ENCODE measurements at regions not wholly inside any gene's neighbourhood (a gene's known extent, or its start where the extent isn't known, plus 50 kb on each side); places are given as distances from the start of the nearest gene placed in this dataset.
"Not testable (repeated sequence)": the region's sequence is repeated elsewhere in the genome, so short reads cannot be mapped to it uniquely, and the experiment has no call there.

DNA sequence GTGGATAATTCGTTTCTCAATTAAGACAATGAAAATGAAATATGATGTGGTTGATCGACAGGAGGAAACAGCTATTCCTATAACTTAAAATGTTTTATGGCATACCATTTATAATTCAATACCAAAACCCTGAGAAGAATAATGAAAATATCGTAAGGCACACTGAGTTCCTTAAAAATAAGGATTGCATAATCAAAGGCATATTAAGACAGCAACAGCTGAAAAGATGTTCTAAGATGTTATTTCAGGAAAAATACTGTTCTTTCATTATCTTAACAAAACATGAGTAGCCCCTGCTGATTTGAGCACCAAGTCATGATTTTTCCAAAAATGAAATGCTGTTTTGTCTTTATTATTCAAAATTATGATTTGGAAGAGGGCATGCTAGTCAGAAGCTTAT is 189.4 kb upstream of the ALG10 start:
- TF ChIP-seq, protein P1, sequence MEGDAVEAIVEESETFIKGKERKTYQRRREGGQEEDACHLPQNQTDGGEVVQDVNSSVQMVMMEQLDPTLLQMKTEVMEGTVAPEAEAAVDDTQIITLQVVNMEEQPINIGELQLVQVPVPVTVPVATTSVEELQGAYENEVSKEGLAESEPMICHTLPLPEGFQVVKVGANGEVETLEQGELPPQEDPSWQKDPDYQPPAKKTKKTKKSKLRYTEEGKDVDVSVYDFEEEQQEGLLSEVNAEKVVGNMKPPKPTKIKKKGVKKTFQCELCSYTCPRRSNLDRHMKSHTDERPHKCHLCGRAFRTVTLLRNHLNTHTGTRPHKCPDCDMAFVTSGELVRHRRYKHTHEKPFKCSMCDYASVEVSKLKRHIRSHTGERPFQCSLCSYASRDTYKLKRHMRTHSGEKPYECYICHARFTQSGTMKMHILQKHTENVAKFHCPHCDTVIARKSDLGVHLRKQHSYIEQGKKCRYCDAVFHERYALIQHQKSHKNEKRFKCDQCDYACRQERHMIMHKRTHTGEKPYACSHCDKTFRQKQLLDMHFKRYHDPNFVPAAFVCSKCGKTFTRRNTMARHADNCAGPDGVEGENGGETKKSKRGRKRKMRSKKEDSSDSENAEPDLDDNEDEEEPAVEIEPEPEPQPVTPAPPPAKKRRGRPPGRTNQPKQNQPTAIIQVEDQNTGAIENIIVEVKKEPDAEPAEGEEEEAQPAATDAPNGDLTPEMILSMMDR (conservative IDR thresholded peaks at IDR 0.05; ENCODE audit: low read length): no peak
- H3K4me3 ChIP-seq (ENCODE audit: low read length): no peak overlapping the region
- no peak for DNase-seq (ENCODE audit: low read depth)

DNA sequence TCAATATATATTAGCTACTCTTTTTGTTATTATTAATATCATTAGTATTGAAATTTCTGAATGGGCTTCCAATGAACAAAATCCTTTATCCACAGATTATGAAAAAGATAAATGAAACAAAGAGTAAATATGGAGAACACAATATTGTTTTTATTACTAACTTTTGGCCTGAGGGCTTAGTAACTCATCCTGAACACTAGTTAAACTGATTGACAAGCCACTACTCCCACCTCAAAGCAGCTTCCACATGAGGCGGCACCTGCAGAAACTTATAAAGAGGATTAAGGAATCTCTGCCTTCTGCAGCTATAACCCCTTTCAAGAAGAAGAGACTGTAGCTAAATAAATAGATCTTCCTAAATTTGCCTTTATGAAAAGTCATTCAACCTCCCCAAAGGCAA is 187.6 kb upstream of the ALG10 start:
- TF ChIP-seq, protein P1 (conservative IDR thresholded peaks at IDR 0.05; ENCODE audit: low read length): no peak
- no peak for DNase-seq (ENCODE audit: low read depth)
- H3K4me3 ChIP-seq (ENCODE audit: low read length): no peak overlapping the region

DNA sequence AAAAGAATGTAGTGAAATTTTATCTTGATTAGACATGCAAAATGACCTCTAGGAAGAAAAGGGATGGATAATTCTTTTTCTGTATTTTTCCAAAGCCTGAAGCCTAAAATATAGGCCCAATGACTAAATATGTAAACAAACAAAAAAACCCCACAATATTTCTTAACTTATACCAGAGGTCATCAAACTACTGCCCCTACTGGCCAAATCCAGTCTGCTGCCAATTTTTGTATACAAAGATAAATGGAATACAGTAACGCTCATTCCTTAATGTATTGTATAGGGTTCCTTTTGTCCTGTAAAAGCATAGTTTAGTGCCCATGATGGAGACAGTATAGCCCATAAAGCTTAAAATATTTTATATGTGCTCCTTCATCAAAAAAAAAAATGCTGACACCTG is 145.7 kb upstream of the ALG10 start:
- no peak overlapping the region for H3K4me3 ChIP-seq (ENCODE audit: low read length)
- no peak for DNase-seq (ENCODE audit: low read depth)
- TF ChIP-seq, protein P1 (conservative IDR thresholded peaks at IDR 0.05; ENCODE audit: low read length): no peak

DNA sequence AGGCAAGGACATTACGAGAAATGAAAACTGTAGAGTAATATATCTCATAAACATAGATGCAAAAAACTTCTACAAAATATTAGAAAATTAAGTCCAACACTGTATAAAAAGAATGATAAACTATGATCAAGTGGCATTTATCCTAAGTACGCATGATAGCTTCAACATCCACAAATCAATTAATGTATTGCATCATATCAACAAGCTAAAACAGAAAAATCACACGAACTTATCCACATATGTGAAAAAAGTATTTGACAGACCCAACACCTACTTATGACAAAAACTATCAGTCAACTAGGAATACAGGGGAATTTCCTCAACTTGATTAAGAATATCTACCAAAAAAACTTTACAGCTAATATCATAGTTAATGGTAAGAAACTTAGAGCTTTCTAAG is 129.9 kb upstream of the ALG10 start:
- no peak overlapping the region for H3K4me3 ChIP-seq (ENCODE audit: low read length)
- TF ChIP-seq, protein P1 (conservative IDR thresholded peaks at IDR 0.05; ENCODE audit: low read length): no peak
- DNase-seq (ENCODE audit: low read depth): no peak

DNA sequence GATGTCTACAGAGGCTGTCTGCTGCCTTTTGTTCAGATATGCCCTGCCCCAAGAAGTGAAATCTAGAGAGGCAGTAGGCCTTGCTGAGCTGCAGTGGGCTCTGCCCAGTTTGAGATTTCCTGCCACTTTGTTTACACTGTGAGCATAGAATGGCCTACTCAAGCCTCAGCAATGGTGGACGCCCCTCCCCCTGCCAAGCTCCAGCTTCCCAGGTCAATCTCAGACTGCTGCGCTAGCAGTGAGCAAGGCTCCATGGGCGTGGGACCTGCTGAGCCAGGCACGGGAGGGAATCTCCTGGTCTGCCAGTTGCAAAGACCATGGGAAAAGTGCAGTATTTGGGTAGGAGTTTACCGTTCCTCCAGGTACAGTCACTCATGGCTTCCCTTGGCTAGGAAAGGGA is 101.8 kb upstream of the ALG10 start:
- not testable (repeated sequence) for H3K4me3 ChIP-seq (ENCODE audit: low read length); DNase-seq (ENCODE audit: low read depth)

DNA sequence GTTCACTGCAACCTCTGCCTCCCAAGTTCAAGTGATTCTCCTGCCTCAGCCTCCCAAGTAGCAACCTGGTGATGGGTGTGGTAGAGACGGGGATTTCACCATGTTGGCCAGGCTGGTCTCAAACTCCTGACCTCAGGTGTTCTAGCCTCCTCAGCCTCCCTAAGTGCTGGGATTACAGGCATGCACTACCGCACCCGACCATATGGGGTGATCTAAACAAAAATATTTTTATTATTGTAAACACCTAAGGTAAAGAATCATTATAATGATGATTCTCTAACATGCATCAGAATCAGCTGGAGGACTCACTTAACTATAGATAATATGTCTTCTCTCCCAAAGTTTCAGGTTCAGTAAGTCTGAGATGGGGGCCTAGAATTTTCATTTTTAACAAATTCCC is 96.2 kb upstream of the ALG10 start:
- TF ChIP-seq, protein P1 (conservative IDR thresholded peaks at IDR 0.05; ENCODE audit: low read length): no peak
- no peak for DNase-seq (ENCODE audit: low read depth)
- no peak overlapping the region for H3K4me3 ChIP-seq (ENCODE audit: low read length)

DNA sequence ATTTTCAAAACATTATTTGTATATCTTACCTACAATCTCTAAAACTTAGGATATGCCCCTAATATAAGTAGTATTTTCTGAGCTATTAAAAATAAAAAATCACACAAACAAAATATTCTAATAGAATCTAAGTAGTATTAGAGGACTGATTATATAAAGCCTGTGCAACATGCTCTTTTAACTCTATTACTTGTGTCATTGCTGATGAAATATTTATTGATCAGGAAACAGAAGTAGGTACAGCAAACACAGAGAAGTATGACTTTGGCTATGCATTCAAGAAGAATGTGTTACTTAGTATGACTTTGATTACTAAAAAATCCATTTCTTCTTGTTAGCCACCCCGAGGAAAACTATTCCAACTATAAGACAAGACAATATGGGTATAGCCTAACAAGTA is 84.6 kb upstream of the ALG10 start:
- not testable (repeated sequence) for DNase-seq (ENCODE audit: low read depth)

DNA sequence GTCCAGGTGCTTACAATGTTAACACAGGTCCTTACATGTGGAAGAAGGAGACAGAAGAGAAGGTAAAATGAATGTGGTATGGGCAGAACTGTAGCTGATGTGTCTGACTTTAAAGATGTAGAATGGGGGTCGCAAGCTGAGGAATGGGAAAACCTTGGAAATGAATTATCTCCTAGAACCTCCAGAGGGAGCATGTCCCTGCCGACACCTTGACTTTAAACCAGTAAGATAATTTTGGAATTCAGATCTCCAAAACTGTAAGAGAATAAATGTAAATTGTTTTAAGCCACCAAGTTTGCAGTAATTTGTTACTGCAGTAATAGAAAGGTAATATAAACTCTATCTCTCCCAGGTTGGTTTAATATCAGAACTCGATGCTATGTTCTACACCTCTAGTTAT is 80.1 kb upstream of the ALG10 start:
- H3K4me3 ChIP-seq (ENCODE audit: low read length): no peak overlapping the region
- TF ChIP-seq, protein P1 (conservative IDR thresholded peaks at IDR 0.05; ENCODE audit: low read length): no peak
- DNase-seq (ENCODE audit: low read depth): no peak

More for the DNA sequence above, 84.6 kb upstream of the ALG10 start:
- not testable (repeated sequence) for H3K4me3 ChIP-seq (ENCODE audit: low read length)

Measured in AG10803 (cell line).